SK-N-SH (cell line): ENCODE measurements at regions not wholly inside any gene's neighbourhood (a gene's known extent, or its start where the extent isn't known, plus 50 kb on each side); places are given as distances from the start of the nearest gene placed in this dataset.

ENCODE experiments used
- CTCF ChIA-PET: fragments of 300-600, 350-600 bp; formaldehyde crosslinking; extraction: SDS; loops from one replicate; lab custom pipeline; 2021; lab: Yijun Ruan, JAX
- POLR2A ChIA-PET: fragments of 350-600 bp; sonication (Branson Sonifier 250); formaldehyde crosslinking; extraction: SDS; loops from one replicate; lab custom pipeline; 2020; ENCODE audit warnings: antibody characterized with exemption, inconsistent platforms; lab: Yijun Ruan, JAX
- DNase-seq: peaks from one replicate; pipeline ENCODE4 v3.0.0; 2012
- H2AFZ ChIP-seq: fragments of 200-600 bp; sonication (generic); 2 replicates; pipeline ENCODE4 v1.8.1; 2016; ENCODE audit warnings: antibody characterized with exemption, mild to moderate bottlenecking, low read depth
- H3F3A ChIP-seq: fragments of 200-600 bp; sonication (generic); replicated peaks from 2 replicates; pipeline ENCODE3; 2016; ENCODE audit warnings: antibody characterized with exemption, mild to moderate bottlenecking; ENCODE audit not compliant: insufficient read depth
- H3K27ac ChIP-seq, 2 experiments: fragments of 200-500 bp in 1 of 2; fragments of 200-600 bp in 1 of 2; sonication (Bioruptor generic) in 1 of 2; sonication (generic), shearing (Covaris generic) in 1 of 2; 2 replicates each; pipeline versions ENCODE4 v1.5.1 to v1.6.1; 2014 to 2016; ENCODE audit warnings: low read depth in 2 of 2, inconsistent platforms in 1 of 2, low read length in 1 of 2, mild to moderate bottlenecking in 1 of 2, mixed read lengths in 1 of 2
- H3K27me3 ChIP-seq: fragments of 200-600 bp; sonication (generic), shearing (Covaris generic); 2 replicates; pipeline ENCODE4 v1.6.1; 2016; ENCODE audit warnings: mixed run types; ENCODE audit not compliant: insufficient read depth
- H3K36me3 ChIP-seq, 2 experiments: fragments of 200-500 bp in 1 of 2; fragments of 200-600 bp in 1 of 2; sonication (Bioruptor generic) in 1 of 2; sonication (generic) in 1 of 2; replicated peaks in 1 of 2; 2 replicates each; pipeline versions ENCODE3 to v1.5.1; 2014 to 2016; ENCODE audit warnings: low read length in 1 of 2, mild to moderate bottlenecking in 1 of 2; ENCODE audit not compliant: insufficient read depth in 2 of 2, control insufficient read depth in 1 of 2
- H3K4me1 ChIP-seq, 2 experiments: fragments of 200-500 bp in 1 of 2; fragments of 200-600 bp in 1 of 2; sonication (Bioruptor generic) in 1 of 2; sonication (generic), shearing (Covaris generic) in 1 of 2; 2 replicates each; pipeline versions ENCODE4 v1.5.1 to v1.6.1; 2014 to 2016; ENCODE audit warnings: low read depth in 1 of 2, low read length in 1 of 2, mixed run types in 1 of 2; ENCODE audit not compliant: insufficient read depth in 2 of 2, control insufficient read depth in 1 of 2
- H3K4me2 ChIP-seq: fragments of 200-600 bp; sonication (generic), shearing (Covaris generic); 2 replicates; pipeline ENCODE4 v1.6.1; 2017; ENCODE audit warnings: mixed run types
- H3K4me3 ChIP-seq, 2 experiments: fragments of 200-500 bp in 1 of 2; fragments of 200-600 bp in 1 of 2; sonication (Bioruptor generic) in 1 of 2; sonication (generic), shearing (Covaris generic) in 1 of 2; 2 replicates each; pipeline versions ENCODE4 v1.5.1 to v1.8.1; 2014 to 2016; ENCODE audit warnings: low read depth in 2 of 2, inconsistent platforms in 1 of 2, low read length in 1 of 2, mild to moderate bottlenecking in 1 of 2, mixed read lengths in 1 of 2, moderate library complexity in 1 of 2
- H3K79me2 ChIP-seq: fragments of 200-600 bp; sonication (generic); 2 replicates; pipeline ENCODE4 v1.8.1; 2017; ENCODE audit warnings: mild to moderate bottlenecking; ENCODE audit not compliant: insufficient read depth
- H3K9ac ChIP-seq: fragments of 200-600 bp; sonication (generic); 2 replicates; pipeline ENCODE4 v1.6.1; 2017; ENCODE audit warnings: mixed run types
- H3K9me2 ChIP-seq: fragments of 200-600 bp; sonication (generic); 2 replicates; pipeline ENCODE4 v1.6.1; 2017; ENCODE audit warnings: mixed run types
- H3K9me3 ChIP-seq: fragments of 200-600 bp; sonication (generic); 2 replicates; pipeline ENCODE4 v1.6.1; 2017; ENCODE audit warnings: mixed run types, mild to moderate bottlenecking, moderate library complexity
- H4K20me1 ChIP-seq: fragments of 200-600 bp; sonication (generic); 2 replicates; pipeline ENCODE4 v1.6.1; 2017; ENCODE audit warnings: mild to moderate bottlenecking, mixed run types; ENCODE audit not compliant: insufficient read depth
- CHD2 ChIP-seq: fragments of 150-350 bp; IDR thresholded peaks from 2 replicates; pipeline ENCODE4 v1.6.1; 2018; ENCODE audit warnings: low read length; ENCODE audit not compliant: partially characterized antibody
- EZH2phosphoT487 ChIP-seq: fragments of 200-600 bp; sonication (generic); IDR thresholded peaks from 2 replicates; pipeline ENCODE4 v1.6.1; 2017; ENCODE audit warnings: low read depth, mixed run types, mild to moderate bottlenecking, antibody characterized with exemption, moderate library complexity, borderline replicate concordance
- FOSL2 ChIP-seq: IDR thresholded peaks from 2 replicates; pipeline ENCODE4 v1.4.0; 2012; ENCODE audit warnings: low read depth, mild to moderate bottlenecking, moderate library complexity, borderline replicate concordance
- FOXJ3 ChIP-seq: sonication (generic); formaldehyde crosslinking; IDR thresholded peaks from 2 replicates; pipeline ENCODE4 v1.5.1; 2020; ENCODE audit warnings: mild to moderate bottlenecking, missing genetic modification reagents
- NFIC ChIP-seq: IDR thresholded peaks from 2 replicates; pipeline ENCODE4 v1.4.0; 2012; ENCODE audit warnings: borderline replicate concordance
- POLR2AphosphoS5 ChIP-seq: IDR thresholded peaks from 2 replicates; pipeline ENCODE4 v1.6.1; 2012; ENCODE audit warnings: low read depth, low read length
- RAD21 ChIP-seq: IDR thresholded peaks from 2 replicates; pipeline ENCODE4 v1.6.1; 2012; ENCODE audit warnings: mild to moderate bottlenecking, low read length
- RCOR1 ChIP-seq: fragments of 150-350 bp; IDR thresholded peaks from 2 replicates; pipeline ENCODE4 v1.6.1; 2017; ENCODE audit warnings: antibody characterized with exemption, low read length
- RFX5 ChIP-seq: IDR thresholded peaks from 2 replicates; pipeline ENCODE4 v1.6.1; 2012; ENCODE audit warnings: mild to moderate bottlenecking, improper control_type of control experiment, low read length
- RXRA ChIP-seq: IDR thresholded peaks from 2 replicates; pipeline ENCODE4 v1.4.0; 2012; ENCODE audit warnings: low read depth, mild to moderate bottlenecking, borderline replicate concordance
- SIN3A ChIP-seq: IDR thresholded peaks from 2 replicates; pipeline ENCODE4 v1.6.1; 2012; ENCODE audit warnings: low read depth, mild to moderate bottlenecking, low read length, moderate library complexity, borderline replicate concordance
- SMC3 ChIP-seq: IDR thresholded peaks from 2 replicates; pipeline ENCODE4 v1.6.1; 2012; ENCODE audit warnings: low read depth, low read length, improper control_type of control experiment
- TAF1 ChIP-seq: IDR thresholded peaks from 2 replicates; pipeline ENCODE4 v1.6.1; 2012; ENCODE audit warnings: low read depth, mild to moderate bottlenecking, low read length, moderate library complexity, borderline replicate concordance
- TCF12 ChIP-seq: IDR thresholded peaks from 2 replicates; pipeline ENCODE4 v1.4.0; 2012
- YY1 ChIP-seq: IDR thresholded peaks from 2 replicates; pipeline ENCODE4 v1.4.0; 2012; ENCODE audit warnings: low read depth, mild to moderate bottlenecking
- WGBS: methylation state at CpG from one replicate; pipeline ENCODE4 v1.1.6; 2017; ENCODE audit warnings: low lambda C conversion rate; 5-methylcytosine and 5-hydroxymethylcytosine counted together
- TF ChIP-seq, protein P1 (sequence below): IDR thresholded peaks from 2 replicates; pipeline ENCODE4; 2012
- TF ChIP-seq, protein P2 (sequence below): fragments of 150-350 bp; IDR thresholded peaks from 2 replicates; pipeline ENCODE4 v1.6.1; 2016; ENCODE audit warnings: mild to moderate bottlenecking, low read depth, low read length

- ChIA-PET POLR2A (no interaction called here), CTCF (no interaction called here)
- no peaks in the 10 kb centered on the region for H3K79me2 ChIP-seq
- H3K27me3 ChIP-seq: no peaks in the 10 kb centered on the region
- no peaks in the 10 kb centered on the region for H4K20me1 ChIP-seq
- H3K4me3 ChIP-seq: no peak overlapping the region
- H3K9ac ChIP-seq: no peak overlapping the region
- H3K4me2 ChIP-seq: no peak overlapping the region
- no peaks in the 10 kb centered on the region for H3K4me1 ChIP-seq
- DNase-seq: no peak
- TF ChIP-seq FOXJ3 (CRISPR knock-in tag): no peak
- TF ChIP-seq RXRA: no peak
- no peak for TF ChIP-seq SIN3A
- no peak for TF ChIP-seq EZH2phosphoT487
- TF ChIP-seq RAD21: no peak
- no peak for TF ChIP-seq TCF12
- TF ChIP-seq, protein P1, sequence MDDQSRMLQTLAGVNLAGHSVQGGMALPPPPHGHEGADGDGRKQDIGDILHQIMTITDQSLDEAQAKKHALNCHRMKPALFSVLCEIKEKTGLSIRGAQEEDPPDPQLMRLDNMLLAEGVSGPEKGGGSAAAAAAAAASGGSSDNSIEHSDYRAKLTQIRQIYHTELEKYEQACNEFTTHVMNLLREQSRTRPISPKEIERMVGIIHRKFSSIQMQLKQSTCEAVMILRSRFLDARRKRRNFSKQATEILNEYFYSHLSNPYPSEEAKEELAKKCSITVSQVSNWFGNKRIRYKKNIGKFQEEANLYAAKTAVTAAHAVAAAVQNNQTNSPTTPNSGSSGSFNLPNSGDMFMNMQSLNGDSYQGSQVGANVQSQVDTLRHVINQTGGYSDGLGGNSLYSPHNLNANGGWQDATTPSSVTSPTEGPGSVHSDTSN: no peak
- TF ChIP-seq FOSL2: no peak
- TF ChIP-seq RCOR1: no peak
- no peak for TF ChIP-seq CHD2
- no peaks in the 10 kb centered on the region for H3F3A ChIP-seq
- H3K36me3 ChIP-seq: no peaks in the 10 kb centered on the region
- no peak overlapping the region for H3K27ac ChIP-seq
- no peaks in the 10 kb centered on the region for H3K9me3 ChIP-seq
- H2AFZ ChIP-seq: no peak overlapping the region
- H3K9me2 ChIP-seq: no peaks in the 10 kb centered on the region
Observed at GRCh38 chr5:57113481-57113880, 60.4 kb upstream of the GPBP1 start.

DNA sequence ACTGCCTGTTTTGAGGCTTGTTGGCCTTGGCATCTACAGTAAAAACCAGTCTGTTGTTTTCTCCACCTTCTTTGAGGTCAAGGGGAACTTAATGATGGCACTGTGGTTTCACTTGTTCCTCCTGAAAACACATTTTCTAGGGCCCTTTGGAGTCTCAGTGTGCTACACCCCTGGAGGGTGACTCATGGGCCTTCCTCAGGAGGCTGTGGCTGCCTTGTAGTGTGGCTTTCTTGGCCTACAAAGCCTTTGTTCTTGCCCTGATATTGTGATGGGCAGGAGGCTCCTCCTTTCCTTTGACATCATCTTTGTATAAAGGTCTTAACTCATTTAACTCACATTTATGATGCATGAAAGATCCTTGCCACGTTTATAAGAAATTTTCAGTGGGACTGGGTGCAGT, 56.3 kb upstream of the GPBP1 start:
- no peak overlapping the region for H3K4me2 ChIP-seq
- TF ChIP-seq YY1 (no peak), SMC3 (no peak), POLR2AphosphoS5 (no peak), NFIC (no peak), TAF1 (no peak), RAD21 (no peak), RFX5 (no peak)
- TF ChIP-seq, protein P2, sequence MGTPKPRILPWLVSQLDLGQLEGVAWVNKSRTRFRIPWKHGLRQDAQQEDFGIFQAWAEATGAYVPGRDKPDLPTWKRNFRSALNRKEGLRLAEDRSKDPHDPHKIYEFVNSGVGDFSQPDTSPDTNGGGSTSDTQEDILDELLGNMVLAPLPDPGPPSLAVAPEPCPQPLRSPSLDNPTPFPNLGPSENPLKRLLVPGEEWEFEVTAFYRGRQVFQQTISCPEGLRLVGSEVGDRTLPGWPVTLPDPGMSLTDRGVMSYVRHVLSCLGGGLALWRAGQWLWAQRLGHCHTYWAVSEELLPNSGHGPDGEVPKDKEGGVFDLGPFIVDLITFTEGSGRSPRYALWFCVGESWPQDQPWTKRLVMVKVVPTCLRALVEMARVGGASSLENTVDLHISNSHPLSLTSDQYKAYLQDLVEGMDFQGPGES: no peak
- TF ChIP-seq, all 33 proteins: peak for 0
- Histone ChIP-seq H4K20me1 (no peaks in the 10 kb centered on the region), H3K27me3 (no peaks in the 10 kb centered on the region), H3F3A (no peaks in the 10 kb centered on the region), H3K36me3 (no peaks in the 10 kb centered on the region), H3K27ac (no peak overlapping the region), H3K9me3 (no peaks in the 10 kb centered on the region), H3K9ac (no peak overlapping the region), H3K9me2 (no peaks in the 10 kb centered on the region), H3K4me3 (no peak overlapping the region), H3K4me1 (no peaks in the 10 kb centered on the region), H3K79me2 (no peaks in the 10 kb centered on the region), H2AFZ (no peak overlapping the region)
- no peak for DNase-seq
- ChIA-PET POLR2A (no interaction called here), CTCF (no interaction called here)
- WGBS: 0% methylated on average over 1 of the region's 1 CpG
